ENCODE measurements at regions not wholly inside any gene's neighbourhood (a gene's known extent, or its start where the extent isn't known, plus 50 kb on each side); places are given as distances from the start of the nearest gene placed in this dataset.

DNA sequence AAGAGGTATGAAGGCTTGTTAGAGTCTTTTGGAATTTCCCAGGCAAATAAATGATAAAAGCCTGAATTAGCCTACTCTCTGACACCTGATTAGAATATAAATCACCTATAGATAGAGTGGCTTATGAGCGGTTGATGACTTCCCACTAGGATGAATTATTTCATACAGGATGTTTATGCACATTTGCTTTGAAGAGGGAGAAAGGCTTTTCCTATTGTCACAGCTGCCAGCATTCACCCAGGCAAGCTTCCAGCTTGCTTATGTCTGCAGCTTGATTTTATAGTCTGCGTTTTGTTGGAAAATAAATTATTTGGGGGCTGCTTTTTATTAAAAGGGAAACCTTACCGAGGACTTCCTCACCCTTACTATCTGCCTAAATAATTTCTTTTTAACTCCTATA, 51.3 kb upstream of the EIF2S2 start:
- TF ChIP-seq, protein P1, sequence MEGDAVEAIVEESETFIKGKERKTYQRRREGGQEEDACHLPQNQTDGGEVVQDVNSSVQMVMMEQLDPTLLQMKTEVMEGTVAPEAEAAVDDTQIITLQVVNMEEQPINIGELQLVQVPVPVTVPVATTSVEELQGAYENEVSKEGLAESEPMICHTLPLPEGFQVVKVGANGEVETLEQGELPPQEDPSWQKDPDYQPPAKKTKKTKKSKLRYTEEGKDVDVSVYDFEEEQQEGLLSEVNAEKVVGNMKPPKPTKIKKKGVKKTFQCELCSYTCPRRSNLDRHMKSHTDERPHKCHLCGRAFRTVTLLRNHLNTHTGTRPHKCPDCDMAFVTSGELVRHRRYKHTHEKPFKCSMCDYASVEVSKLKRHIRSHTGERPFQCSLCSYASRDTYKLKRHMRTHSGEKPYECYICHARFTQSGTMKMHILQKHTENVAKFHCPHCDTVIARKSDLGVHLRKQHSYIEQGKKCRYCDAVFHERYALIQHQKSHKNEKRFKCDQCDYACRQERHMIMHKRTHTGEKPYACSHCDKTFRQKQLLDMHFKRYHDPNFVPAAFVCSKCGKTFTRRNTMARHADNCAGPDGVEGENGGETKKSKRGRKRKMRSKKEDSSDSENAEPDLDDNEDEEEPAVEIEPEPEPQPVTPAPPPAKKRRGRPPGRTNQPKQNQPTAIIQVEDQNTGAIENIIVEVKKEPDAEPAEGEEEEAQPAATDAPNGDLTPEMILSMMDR (IDR thresholded peaks at IDR 0.05; ENCODE audit: partially characterized antibody, unreplicated experiment), result no peak
- H3K4me3 Mint-ChIP-seq (ENCODE audit: unreplicated experiment), result no peak overlapping the region

DNA sequence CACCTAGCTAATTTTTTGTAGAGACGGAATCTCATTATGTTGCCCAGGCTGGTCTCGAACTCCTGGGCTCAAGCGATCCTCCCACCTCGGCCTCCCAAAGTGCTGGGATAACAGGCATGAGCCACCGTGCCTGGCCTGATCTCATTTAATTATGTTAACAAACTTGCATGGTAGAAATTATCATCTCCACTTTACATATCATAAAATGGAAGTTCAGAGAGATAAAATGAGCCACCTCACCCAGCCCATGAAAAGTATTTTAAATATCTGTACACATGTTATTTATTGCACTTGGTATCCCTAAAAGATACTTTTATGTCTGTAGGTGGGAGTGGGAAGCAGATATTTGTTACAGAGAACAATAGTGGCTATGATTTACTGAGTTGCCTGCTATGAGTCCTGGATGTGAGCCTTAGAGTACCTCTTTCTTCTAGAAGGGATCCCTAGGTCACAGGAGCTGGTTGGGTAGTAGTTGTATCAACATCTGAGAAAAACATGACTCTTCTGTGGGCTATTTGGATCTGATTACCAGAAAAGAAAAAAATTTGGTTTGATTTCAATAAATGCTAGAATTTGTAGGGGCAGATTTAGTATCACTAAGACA, 52.4 kb upstream of the EIF2S2 start:
- H3K27me3 Mint-ChIP-seq (ENCODE audit: unreplicated experiment), result no peaks in the 10 kb centered on the region
- H3K27ac Mint-ChIP-seq (ENCODE audit: unreplicated experiment), result no peak overlapping the region
- TF ChIP-seq, protein P1 (IDR thresholded peaks at IDR 0.05; ENCODE audit: partially characterized antibody, unreplicated experiment), result no peak
- no peak overlapping the region for H3K4me3 Mint-ChIP-seq (ENCODE audit: unreplicated experiment)
- DNase-seq, result no peak
- no peaks in the 10 kb centered on the region for H3K36me3 Mint-ChIP-seq (ENCODE audit: unreplicated experiment)
- no peaks in the 10 kb centered on the region for H3K4me1 Mint-ChIP-seq (ENCODE audit: low read depth, unreplicated experiment)
- peaks cover 7% of the 10 kb centered on the region for H3K9me3 Mint-ChIP-seq (ENCODE audit: unreplicated experiment)

More for the DNA sequence above, 51.3 kb upstream of the EIF2S2 start:
- H3K36me3 Mint-ChIP-seq (ENCODE audit: unreplicated experiment), result peaks cover 3% of the 10 kb centered on the region
- DNase-seq, result no peak
- H3K9me3 Mint-ChIP-seq (ENCODE audit: unreplicated experiment), result peaks cover 7% of the 10 kb centered on the region
- peaks cover under 1% of the 10 kb centered on the region for H3K27me3 Mint-ChIP-seq (ENCODE audit: unreplicated experiment)
- no peaks in the 10 kb centered on the region for H3K4me1 Mint-ChIP-seq (ENCODE audit: low read depth, unreplicated experiment)
- no peak overlapping the region for H3K27ac Mint-ChIP-seq (ENCODE audit: unreplicated experiment)

DNA sequence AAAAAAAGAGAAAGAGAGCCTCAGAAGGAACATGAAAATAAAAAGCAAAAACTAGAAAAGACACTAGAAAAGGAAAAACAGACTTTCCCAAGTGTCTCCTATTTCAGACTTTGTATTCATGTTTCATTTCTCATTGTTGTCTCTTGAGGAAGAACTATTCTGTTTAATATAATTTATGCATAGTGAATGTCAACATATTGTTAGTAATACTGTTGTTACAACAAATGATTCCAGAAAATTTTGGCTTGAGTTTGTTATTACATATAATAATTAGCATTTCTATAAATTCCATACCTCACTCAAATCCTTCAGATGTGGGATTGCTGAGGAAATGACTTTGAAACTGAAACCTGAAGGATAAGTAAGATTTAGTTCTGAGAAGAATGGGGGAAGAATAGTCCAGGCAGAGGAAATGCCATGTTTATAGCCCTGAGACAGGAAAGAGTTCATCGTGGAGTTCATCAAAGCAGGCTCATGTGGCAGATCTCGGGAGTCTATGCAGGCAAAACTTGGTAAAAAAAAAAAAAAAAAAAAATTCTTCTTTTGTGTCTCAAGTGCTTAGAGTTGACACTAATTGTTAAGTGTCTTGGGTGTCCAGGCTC, 53.1 kb upstream of the EIF2S2 start:
- Mint-ChIP-seq H3K4me3 (ENCODE audit: unreplicated experiment) (no peak overlapping the region), H3K27me3 (ENCODE audit: unreplicated experiment) (no peaks in the 10 kb centered on the region), H3K36me3 (ENCODE audit: unreplicated experiment) (no peaks in the 10 kb centered on the region), H3K4me1 (ENCODE audit: low read depth, unreplicated experiment) (no peaks in the 10 kb centered on the region), H3K27ac (ENCODE audit: unreplicated experiment) (no peak overlapping the region), H3K9me3 (ENCODE audit: unreplicated experiment) (peaks cover 7% of the 10 kb centered on the region)
- DNase-seq, result no peak
- TF ChIP-seq, protein P1 (IDR thresholded peaks at IDR 0.05; ENCODE audit: partially characterized antibody, unreplicated experiment), result no peak

DNA sequence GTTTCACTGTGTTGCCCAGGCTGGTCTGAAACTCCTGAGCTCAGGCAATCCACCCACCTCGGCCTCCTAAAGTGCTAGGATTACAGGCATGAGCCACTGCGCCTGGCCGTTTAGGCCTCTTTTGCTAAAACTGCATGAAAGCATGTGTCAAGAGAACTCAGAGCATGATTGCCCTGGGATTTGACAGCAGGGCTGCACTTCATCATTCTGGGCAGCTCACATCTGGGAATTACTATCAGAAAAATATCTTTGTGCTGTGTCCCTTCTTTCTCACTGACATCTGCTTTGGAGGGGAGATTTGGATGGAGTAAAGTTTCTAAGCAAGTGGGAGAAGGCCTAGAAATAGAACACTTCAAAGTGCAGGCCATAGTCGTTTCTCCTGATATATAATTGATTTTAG, 59.6 kb upstream of the EIF2S2 start:
- peaks cover 4% of the 10 kb centered on the region for H3K4me1 Mint-ChIP-seq (ENCODE audit: low read depth, unreplicated experiment)
- no peak overlapping the region for H3K27ac Mint-ChIP-seq (ENCODE audit: unreplicated experiment)
- no peak for DNase-seq
- no peaks in the 10 kb centered on the region for H3K27me3 Mint-ChIP-seq (ENCODE audit: unreplicated experiment)
- H3K4me3 Mint-ChIP-seq (ENCODE audit: unreplicated experiment), result no peak overlapping the region
- TF ChIP-seq, protein P1 (IDR thresholded peaks at IDR 0.05; ENCODE audit: partially characterized antibody, unreplicated experiment), result no peak
- peaks cover 4% of the 10 kb centered on the region for H3K9me3 Mint-ChIP-seq (ENCODE audit: unreplicated experiment)
- H3K36me3 Mint-ChIP-seq (ENCODE audit: unreplicated experiment), result no peaks in the 10 kb centered on the region

DNA sequence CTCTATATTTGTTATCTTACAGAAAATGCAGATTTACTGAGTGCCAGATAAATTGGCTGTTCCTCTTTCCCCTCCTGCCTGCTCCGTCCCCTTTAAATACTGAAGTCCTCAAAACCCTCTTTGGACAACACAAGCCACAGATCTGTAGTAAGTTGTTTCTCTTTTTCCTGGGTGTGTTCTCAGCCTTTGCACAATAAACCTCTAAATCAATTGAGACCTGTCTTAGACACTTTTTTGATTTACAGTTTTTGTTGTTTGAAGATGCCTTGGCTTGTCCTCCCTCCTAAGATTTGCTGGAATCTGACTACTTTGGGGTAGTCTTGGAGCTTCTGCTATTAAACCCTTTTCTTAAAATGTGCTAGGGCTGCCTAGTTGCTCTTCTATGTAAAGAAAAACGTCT, 60.9 kb upstream of the EIF2S2 start:
- no peak for DNase-seq
- no peak overlapping the region for H3K27ac Mint-ChIP-seq (ENCODE audit: unreplicated experiment)
- no peaks in the 10 kb centered on the region for H3K27me3 Mint-ChIP-seq (ENCODE audit: unreplicated experiment)
- TF ChIP-seq, protein P1 (IDR thresholded peaks at IDR 0.05; ENCODE audit: partially characterized antibody, unreplicated experiment), result no peak
- no peak overlapping the region for H3K4me3 Mint-ChIP-seq (ENCODE audit: unreplicated experiment)
- peaks cover 4% of the 10 kb centered on the region for H3K4me1 Mint-ChIP-seq (ENCODE audit: low read depth, unreplicated experiment)
- H3K9me3 Mint-ChIP-seq (ENCODE audit: unreplicated experiment), result peaks cover 2% of the 10 kb centered on the region
- H3K36me3 Mint-ChIP-seq (ENCODE audit: unreplicated experiment), result no peaks in the 10 kb centered on the region
